Cardiac septum (tissue), 1 donor: ENCODE measurements at regions not wholly inside any gene's neighbourhood (a gene's known extent, or its start where the extent isn't known, plus 50 kb on each side); places are given as distances from the start of the nearest gene placed in this dataset.
A peak's percentile ranks its signal among the peaks of the same experiment; 100 is the strongest.

ENCODE experiments used
- DNase-seq: peaks from one replicate; pipeline ENCODE4 v3.0.0-alpha.2; 2020; ENCODE audit warnings: low spot score
- intact Hi-C: fragments of 100-400 bp; cut with DNase I; formaldehyde crosslinking; loops from one replicate; pipeline ENCODE4 v1.14.0; 2022
- donor health status: DM: no; HTN: no; CAD: no.

GRCh38 chr10:4650582-4650981 is 175.4 kb upstream of the AKR1E2 start:
- no peak for DNase-seq
- intact Hi-C loops: loop anchor here (10.0 kb wide), 1 partner anchor 1456 kb away; no protein-coding TSS in a partner anchor

- no peak for DNase-seq
- intact Hi-C loops: loop anchor here (5.0 to 10.0 kb wide), 2 partner anchors 568 to 1455 kb away; no protein-coding TSS in a partner anchor
Measured at GRCh38 chr10:4649886-4650508, 176.0 kb upstream of the AKR1E2 start.

GRCh38 chr10:4649471-4649870 is 176.5 kb upstream of the AKR1E2 start:
- intact Hi-C loops: loop anchor here (5.0 kb wide), 1 partner anchor 567 kb away; no protein-coding TSS in a partner anchor

GRCh38 chr10:4648999-4649398 is 177.0 kb upstream of the AKR1E2 start:
- intact Hi-C loops: loop anchor here (5.0 kb wide), 1 partner anchor 567 kb away; no protein-coding TSS in a partner anchor
- DNase-seq: no peak

More at GRCh38 chr10:4649471-4649870, 176.5 kb upstream of the AKR1E2 start:
- no peak for DNase-seq

- DNase-seq: no peak
- intact Hi-C loops: loop anchor here (5.0 kb wide), 1 partner anchor 565 kb away; no protein-coding TSS in a partner anchor
Measured at GRCh38 chr10:4647109-4647785, 178.8 kb upstream of the AKR1E2 start.

- intact Hi-C loops: loop anchor here (5.0 kb wide), 1 partner anchor 564 kb away; no protein-coding TSS in a partner anchor
- DNase-seq: no peak
Measured at GRCh38 chr10:4646547-4646946, 179.5 kb upstream of the AKR1E2 start.

GRCh38 chr10:4645836-4646235 is 180.2 kb upstream of the AKR1E2 start:
- intact Hi-C loops: loop anchor here (5.0 kb wide), 1 partner anchor 564 kb away; no protein-coding TSS in a partner anchor
- no peak for DNase-seq

GRCh38 chr10:4643471-4643870 is 182.5 kb upstream of the AKR1E2 start:
- intact Hi-C loops: no loop called here
- DNase-seq: no peak

GRCh38 chr10:4639960-4640359 is 186.0 kb upstream of the AKR1E2 start:
- DNase-seq: no peak
- intact Hi-C loops: no loop called here

- peak; percentile 81 for DNase-seq
- intact Hi-C loops: no loop called here
Measured at GRCh38 chr10:4638099-4638498, 187.9 kb upstream of the AKR1E2 start.

- DNase-seq: no peak
- intact Hi-C loops: no loop called here
Measured at GRCh38 chr10:4637657-4638056, 188.3 kb upstream of the AKR1E2 start.

GRCh38 chr10:4635883-4636282 is 190.1 kb upstream of the AKR1E2 start:
- DNase-seq: no peak
- intact Hi-C loops: no loop called here

- intact Hi-C loops: no loop called here
- no peak for DNase-seq
Measured at GRCh38 chr10:4635388-4635787, 190.6 kb upstream of the AKR1E2 start.

GRCh38 chr10:4633776-4634175 is 192.2 kb upstream of the AKR1E2 start:
- DNase-seq: no peak
- intact Hi-C loops: no loop called here

- intact Hi-C loops: no loop called here
- no peak for DNase-seq
Measured at GRCh38 chr10:4633186-4633585, 192.8 kb upstream of the AKR1E2 start.

- DNase-seq: no peak
- intact Hi-C loops: no loop called here
Measured at GRCh38 chr10:4632757-4633156, 193.2 kb upstream of the AKR1E2 start.

- intact Hi-C loops: no loop called here
- no peak for DNase-seq
Measured at GRCh38 chr10:4626919-4627318, 199.1 kb upstream of the AKR1E2 start.

GRCh38 chr10:4623757-4624420 is 202.1 kb upstream of the AKR1E2 start:
- no peak for DNase-seq
- intact Hi-C loops: no loop called here

GRCh38 chr10:4623200-4623599 is 202.8 kb upstream of the AKR1E2 start:
- no peak for DNase-seq
- intact Hi-C loops: no loop called here

GRCh38 chr10:4622384-4622783 is 203.6 kb upstream of the AKR1E2 start:
- DNase-seq: no peak
- intact Hi-C loops: no loop called here
